ENCODE measurements at regions not wholly inside any gene's neighbourhood (a gene's known extent, or its start where the extent isn't known, plus 50 kb on each side); places are given as distances from the start of the nearest gene placed in this dataset.
A peak's percentile ranks its signal among the peaks of the same experiment; 100 is the strongest.

- TF ChIP-seq, protein P1, sequence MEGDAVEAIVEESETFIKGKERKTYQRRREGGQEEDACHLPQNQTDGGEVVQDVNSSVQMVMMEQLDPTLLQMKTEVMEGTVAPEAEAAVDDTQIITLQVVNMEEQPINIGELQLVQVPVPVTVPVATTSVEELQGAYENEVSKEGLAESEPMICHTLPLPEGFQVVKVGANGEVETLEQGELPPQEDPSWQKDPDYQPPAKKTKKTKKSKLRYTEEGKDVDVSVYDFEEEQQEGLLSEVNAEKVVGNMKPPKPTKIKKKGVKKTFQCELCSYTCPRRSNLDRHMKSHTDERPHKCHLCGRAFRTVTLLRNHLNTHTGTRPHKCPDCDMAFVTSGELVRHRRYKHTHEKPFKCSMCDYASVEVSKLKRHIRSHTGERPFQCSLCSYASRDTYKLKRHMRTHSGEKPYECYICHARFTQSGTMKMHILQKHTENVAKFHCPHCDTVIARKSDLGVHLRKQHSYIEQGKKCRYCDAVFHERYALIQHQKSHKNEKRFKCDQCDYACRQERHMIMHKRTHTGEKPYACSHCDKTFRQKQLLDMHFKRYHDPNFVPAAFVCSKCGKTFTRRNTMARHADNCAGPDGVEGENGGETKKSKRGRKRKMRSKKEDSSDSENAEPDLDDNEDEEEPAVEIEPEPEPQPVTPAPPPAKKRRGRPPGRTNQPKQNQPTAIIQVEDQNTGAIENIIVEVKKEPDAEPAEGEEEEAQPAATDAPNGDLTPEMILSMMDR (IDR thresholded peaks at IDR 0.05) = no peak
- no peak for DNase-seq (ENCODE audit: low spot score)
- no peak for ATAC-seq (ENCODE audit: low FRiP score)
These were observed 85.8 kb upstream of the TMEM45B start for GRCh38 chr11:129729823-129730222.

DNA sequence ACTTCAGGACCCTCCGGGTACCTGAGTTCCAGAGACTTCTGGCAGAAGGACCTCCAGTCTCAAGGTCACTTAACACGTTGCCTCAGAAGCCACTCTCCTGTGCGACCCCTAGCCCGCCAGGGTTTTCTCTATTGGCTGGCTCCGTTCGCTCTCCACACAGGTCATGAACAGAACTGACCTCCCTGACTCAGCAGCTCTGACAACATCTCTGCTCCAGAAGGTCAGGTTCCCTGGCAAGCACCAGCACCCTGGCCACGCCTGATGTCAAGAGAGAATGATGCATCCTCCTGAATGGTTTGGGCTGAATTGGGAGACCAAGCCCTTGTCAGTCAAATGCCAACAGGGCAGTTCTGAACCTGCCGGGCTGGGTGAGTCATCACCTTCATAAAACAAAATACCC, 84.3 kb upstream of the TMEM45B start:
- DNase-seq (ENCODE audit: low spot score) (no peak), ATAC-seq (ENCODE audit: low FRiP score) (peak; percentile 41)
- TF ChIP-seq, protein P1 (IDR thresholded peaks at IDR 0.05) = no peak

- ATAC-seq (ENCODE audit: low FRiP score) (no peak), DNase-seq (ENCODE audit: low spot score) (no peak)
- TF ChIP-seq, protein P1 (IDR thresholded peaks at IDR 0.05) = no peak
These were observed 82.7 kb upstream of the TMEM45B start for GRCh38 chr11:129732941-129733340.

GRCh38 chr11:129733384-129733783, 82.3 kb upstream of the TMEM45B start:
- no peak for DNase-seq (ENCODE audit: low spot score)

GRCh38 chr11:129733981-129734380, 81.7 kb upstream of the TMEM45B start:
- no peak for ATAC-seq (ENCODE audit: low FRiP score)
- DNase-seq (ENCODE audit: low spot score) = no peak
- TF ChIP-seq, protein P1 (IDR thresholded peaks at IDR 0.05) = no peak

More at GRCh38 chr11:129733384-129733783, 82.3 kb upstream of the TMEM45B start:
- no peak for ATAC-seq (ENCODE audit: low FRiP score)
- TF ChIP-seq, protein P1 (IDR thresholded peaks at IDR 0.05) = no peak

GRCh38 chr11:129734654-129735053, 81.0 kb upstream of the TMEM45B start:
- no peak for ATAC-seq (ENCODE audit: low FRiP score)
- TF ChIP-seq, protein P1 (IDR thresholded peaks at IDR 0.05) = no peak
- DNase-seq (ENCODE audit: low spot score) = no peak

DNA sequence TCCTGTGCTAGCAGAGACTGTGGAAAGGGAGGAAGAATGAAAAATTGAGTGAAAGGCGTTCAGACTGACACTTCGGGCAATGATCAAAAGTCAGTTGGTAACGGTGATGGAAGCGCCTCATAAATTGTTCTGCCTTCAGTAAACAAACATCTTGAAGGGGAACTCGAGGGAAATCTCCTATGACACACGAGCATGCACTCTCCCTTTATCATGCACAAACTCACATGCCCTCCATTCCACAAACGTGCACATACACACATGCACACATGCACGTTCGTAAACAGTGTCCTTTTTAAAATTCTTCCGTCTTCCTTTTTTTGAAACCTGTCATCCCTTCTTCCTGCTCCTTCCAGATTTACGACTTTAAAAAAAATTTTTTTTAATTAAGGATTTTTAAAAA, 77.8 kb upstream of the TMEM45B start:
- TF ChIP-seq, protein P1 (IDR thresholded peaks at IDR 0.05) = no peak
- no peak for DNase-seq (ENCODE audit: low spot score)
- ATAC-seq (ENCODE audit: low FRiP score) = no peak

Data from omental fat pad (tissue), 3 donors.